ENCODE measurements at regions not wholly inside any gene's neighbourhood (a gene's known extent, or its start where the extent isn't known, plus 50 kb on each side); places are given as distances from the start of the nearest gene placed in this dataset.

GRCh38 chr3:148075771-148076716 is 621.7 kb upstream of the AGTR1 start:
- no peak for DNase-seq (ENCODE audit: low read depth)
- no peak overlapping the region for H3K4me3 ChIP-seq (ENCODE audit: low read length)
- peak; percentile 90 for TF ChIP-seq CTCF (conservative IDR thresholded peaks at IDR 0.05; ENCODE audit: low read depth, low read length)

GRCh38 chr3:148077318-148077923 is 620.3 kb upstream of the AGTR1 start:
- no peak for DNase-seq (ENCODE audit: low read depth)
- TF ChIP-seq CTCF (conservative IDR thresholded peaks at IDR 0.05; ENCODE audit: low read depth, low read length) = peak; percentile 54
- no peak overlapping the region for H3K4me3 ChIP-seq (ENCODE audit: low read length)

GRCh38 chr3:148077965-148078364 is 619.7 kb upstream of the AGTR1 start:
- no peak overlapping the region for H3K4me3 ChIP-seq (ENCODE audit: low read length)
- TF ChIP-seq CTCF (conservative IDR thresholded peaks at IDR 0.05; ENCODE audit: low read depth, low read length) = no peak
- DNase-seq (ENCODE audit: low read depth) = no peak

- TF ChIP-seq CTCF (conservative IDR thresholded peaks at IDR 0.05; ENCODE audit: low read depth, low read length) = no peak
- H3K4me3 ChIP-seq (ENCODE audit: low read length) = no peak overlapping the region
- no peak for DNase-seq (ENCODE audit: low read depth)
These were observed 619.0 kb upstream of the AGTR1 start for GRCh38 chr3:148078658-148079057.

GRCh38 chr3:148079370-148079769 is 618.3 kb upstream of the AGTR1 start:
- no peak overlapping the region for H3K4me3 ChIP-seq (ENCODE audit: low read length)
- TF ChIP-seq CTCF (conservative IDR thresholded peaks at IDR 0.05; ENCODE audit: low read depth, low read length) = no peak
- no peak for DNase-seq (ENCODE audit: low read depth)

- H3K4me3 ChIP-seq (ENCODE audit: low read length) = no peak overlapping the region
- DNase-seq (ENCODE audit: low read depth) = no peak
- no peak for TF ChIP-seq CTCF (conservative IDR thresholded peaks at IDR 0.05; ENCODE audit: low read depth, low read length)
These were observed 615.8 kb upstream of the AGTR1 start for GRCh38 chr3:148081926-148082325.
